PC-9 (cell line): ENCODE measurements at regions not wholly inside any gene's neighbourhood (a gene's known extent, or its start where the extent isn't known, plus 50 kb on each side); places are given as distances from the start of the nearest gene placed in this dataset.

Experiments used
- CTCF ChIP-seq: fragments of 200-600 bp; sonication (generic); conservative IDR thresholded peaks from 2 replicates; pipeline ENCODE4 v1.6.1; 2017; ENCODE audit warnings: mixed run types, antibody characterized with exemption, mild to moderate bottlenecking, moderate library complexity
- EZH2 ChIP-seq: fragments of 200-600 bp; sonication (generic); IDR thresholded peaks from 2 replicates; pipeline ENCODE4 v1.8.0; 2017; ENCODE audit warnings: antibody characterized with exemption, low read depth

GRCh38 chr7:128157906-128158305, 83.2 kb upstream of the LEP start:
- TF ChIP-seq CTCF (no peak), EZH2 (no peak)
